HG03442 (cell line): ENCODE measurements at regions not wholly inside any gene's neighbourhood (a gene's known extent, or its start where the extent isn't known, plus 50 kb on each side); places are given as distances from the start of the nearest gene placed in this dataset.

ENCODE experiments used
- ATAC-seq: cut with Tn5 transposase; IDR thresholded peaks from one replicate; pipeline ENCODE4 v1.9.1; 2021; ENCODE audit warnings: mild to moderate bottlenecking, moderate library complexity; ENCODE audit not compliant: unreplicated experiment

DNA sequence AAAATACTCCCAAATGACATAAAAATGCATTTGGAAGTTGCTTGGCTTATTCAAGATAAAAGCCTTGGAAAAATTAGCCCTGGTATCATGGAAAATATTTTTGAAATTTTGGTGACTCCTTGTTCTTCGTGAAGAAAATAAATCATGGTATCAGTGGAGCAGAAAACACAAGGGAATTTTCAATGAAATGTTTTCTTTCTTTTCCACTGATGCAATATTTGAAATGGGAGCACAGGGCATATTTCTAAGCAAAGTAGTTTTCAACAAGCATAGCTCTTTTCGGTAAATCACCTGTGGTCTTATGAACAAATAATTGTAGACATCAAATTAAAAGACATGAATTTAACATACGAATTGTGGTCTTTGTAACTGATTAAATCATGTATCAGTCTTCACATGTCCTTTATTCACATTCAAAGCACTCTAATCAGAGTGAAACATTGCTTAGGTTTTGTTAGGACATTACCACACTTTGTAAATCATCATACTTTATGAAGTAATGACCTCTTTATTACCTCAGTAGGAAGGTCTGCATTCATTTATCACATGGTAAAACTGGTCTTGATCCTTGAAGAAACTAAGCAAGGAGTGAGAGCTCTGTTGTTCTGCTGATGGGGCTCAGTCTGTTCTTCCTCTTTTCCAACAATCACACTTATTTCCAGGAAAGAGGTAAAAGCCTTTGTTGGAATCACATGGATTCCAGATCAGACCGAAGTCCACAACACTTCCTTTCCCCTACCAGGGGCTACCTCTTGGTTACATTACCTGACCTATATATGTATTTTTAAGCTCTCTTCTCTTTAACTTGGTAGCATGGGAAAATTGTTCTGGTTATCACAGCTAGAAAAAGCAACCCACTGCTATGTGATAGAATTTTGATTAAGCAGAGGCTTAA is 413.5 kb upstream of the THBS1 start:
- no peak for ATAC-seq

GRCh38 chr15:39171944-39172368 is 408.9 kb upstream of the THBS1 start:
- ATAC-seq = no peak

DNA sequence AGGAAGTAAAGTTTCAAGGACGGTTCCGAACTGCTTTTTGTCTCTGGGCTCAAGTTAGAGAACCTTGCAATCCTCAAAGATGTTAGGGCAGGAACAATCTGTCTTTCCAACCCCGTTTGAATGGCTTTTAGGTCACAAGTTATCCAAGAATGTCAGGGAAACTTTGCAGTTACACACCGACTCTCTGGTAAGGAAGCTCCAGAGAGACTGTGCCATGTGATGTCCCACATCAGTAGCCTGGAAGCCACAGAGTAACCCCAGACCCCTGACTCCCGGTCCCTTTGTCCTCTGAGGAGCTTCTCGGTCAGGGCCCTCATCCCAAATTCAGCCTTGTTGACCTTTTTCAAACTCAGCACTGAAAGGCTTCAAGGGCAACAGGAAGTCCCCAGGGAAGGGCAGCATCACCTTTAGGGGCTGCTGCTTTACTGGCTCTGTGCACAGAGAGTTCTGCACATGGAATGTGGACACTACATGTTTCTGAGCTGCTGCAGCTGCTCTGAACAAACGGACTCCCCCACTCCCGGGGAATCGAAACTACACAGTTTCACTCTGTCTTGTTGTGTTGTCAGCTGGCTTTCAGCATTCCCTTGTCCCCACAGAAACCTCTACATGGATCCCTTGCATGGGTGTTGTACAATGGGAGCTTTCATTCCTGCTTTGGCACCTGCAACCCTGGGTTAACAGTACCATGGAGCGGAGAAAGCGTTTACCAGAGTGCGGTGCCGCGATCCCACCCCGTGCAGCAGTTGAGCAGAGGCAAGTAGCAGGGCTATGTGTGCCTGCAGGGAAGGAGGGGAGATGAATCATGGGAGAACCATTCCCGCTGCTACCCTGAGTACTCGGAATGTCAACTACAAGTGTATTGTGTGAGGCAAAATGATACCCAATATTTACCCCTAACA is 408.2 kb upstream of the THBS1 start:
- ATAC-seq = no peak

DNA sequence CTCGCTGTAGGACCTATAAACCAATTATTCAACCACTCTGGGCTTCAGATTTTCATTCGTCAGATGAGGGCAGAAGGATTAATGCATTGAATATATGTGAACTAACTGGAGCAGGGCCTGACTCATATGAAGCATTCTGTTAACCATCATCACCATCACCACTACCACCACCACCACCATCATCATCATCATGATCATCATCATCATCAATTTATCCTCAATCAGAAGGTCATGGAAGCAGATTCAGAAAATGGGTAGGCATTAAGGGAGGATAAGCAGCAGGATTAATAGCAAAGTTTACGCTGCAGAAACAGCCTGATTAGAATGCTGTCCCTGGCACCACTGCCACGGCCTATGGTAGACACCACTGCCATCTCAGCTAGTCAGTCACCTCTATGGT is 407.5 kb upstream of the THBS1 start:
- no peak for ATAC-seq

DNA sequence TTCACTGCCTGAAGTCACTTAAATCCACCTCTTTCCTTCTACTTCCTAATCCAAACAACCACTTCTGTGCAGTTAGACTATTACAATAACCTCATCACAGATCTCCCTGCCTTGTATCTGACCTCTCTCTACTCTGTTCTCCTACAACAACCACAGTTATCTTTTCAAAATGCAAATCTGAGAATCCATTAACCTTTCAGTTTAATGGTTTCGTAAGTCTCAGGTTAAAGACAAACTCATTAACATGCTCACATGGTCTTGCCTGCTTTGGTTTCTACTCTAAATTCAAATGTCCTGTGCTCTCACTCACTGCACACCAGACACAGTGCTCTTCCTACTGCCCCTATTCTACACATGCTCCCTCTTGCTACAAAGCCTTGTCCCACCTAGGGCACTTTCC is 406.5 kb upstream of the THBS1 start:
- ATAC-seq = no peak

DNA sequence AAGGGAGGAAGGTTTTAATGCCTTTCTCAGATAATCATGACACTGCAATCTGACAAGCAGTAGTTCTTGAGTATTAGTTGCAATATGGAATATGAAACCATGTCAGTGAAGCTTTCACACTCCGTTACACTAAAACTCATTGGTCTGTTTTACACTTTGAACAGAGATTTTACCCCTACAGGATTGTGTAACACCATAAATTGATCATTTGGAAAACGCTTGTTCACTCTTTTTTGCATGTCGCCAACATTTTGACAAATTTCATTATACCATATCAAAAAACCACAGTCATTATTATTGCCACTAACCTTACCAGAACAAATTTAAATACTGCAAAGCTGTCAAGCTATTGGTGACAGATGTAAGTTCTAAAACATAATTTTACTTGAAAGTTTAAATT is 404.8 kb upstream of the THBS1 start:
- no peak for ATAC-seq

DNA sequence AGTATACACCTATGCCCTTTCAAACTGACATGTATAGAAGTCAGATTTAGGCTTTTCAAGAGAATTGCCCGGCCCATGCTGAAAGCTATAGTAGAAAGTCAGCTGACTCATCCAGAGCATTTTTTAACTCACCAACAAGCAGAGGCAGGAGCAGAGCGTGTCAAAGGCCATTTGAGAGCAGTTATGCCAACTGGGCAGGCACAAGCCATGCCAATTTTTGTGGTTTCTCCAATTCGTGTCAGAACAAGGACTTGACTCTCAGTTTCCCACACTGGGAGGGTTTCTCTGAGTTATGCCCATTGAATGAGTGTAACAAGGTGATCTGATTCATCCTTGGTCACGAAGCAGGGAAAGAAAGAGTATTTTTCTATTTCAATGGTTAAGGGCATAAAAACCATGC is 403.3 kb upstream of the THBS1 start:
- no peak for ATAC-seq

DNA sequence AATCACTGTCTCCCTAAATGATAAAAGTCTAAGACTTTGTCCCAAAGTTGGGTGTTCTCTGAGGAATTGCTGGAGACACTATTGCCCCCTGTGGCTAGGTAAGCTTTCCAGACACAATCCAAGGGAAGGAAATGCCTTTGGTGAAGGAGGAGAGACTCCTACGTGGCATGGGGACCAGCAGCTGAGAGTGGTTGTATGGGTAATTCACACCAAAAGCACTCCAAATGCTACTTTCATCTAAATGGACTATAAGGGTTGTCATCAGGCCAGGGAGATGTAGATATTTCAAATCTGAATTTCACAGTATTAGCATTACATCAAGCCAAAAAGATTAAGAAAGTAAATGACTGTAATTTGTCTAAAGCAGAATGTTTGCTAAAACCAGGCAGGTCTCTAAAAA is 400.8 kb upstream of the THBS1 start:
- ATAC-seq = no peak

DNA sequence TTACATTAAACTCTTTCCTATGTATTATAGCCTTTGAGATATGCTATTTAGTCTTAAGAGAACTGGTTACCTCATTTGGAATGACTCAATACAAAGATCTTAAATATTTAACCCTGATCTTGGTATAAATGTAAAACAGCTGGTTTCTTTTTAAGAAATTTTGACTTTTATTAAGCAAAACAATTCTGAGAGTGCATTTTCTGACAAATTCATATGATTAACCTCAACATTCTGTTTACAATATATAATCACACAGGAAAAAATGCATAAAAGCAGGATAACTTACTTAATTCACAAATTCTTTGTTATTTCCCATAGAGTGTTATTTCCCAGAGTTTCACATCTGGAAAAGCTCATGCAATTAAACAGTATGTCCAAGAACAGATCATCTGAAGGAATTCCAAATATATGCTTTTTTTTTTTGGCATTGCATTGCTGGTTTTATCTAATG is 400.4 kb upstream of the THBS1 start:
- ATAC-seq = no peak

- ATAC-seq = no peak
Observed at GRCh38 chr15:39181056-39181747, 399.7 kb upstream of the THBS1 start.

DNA sequence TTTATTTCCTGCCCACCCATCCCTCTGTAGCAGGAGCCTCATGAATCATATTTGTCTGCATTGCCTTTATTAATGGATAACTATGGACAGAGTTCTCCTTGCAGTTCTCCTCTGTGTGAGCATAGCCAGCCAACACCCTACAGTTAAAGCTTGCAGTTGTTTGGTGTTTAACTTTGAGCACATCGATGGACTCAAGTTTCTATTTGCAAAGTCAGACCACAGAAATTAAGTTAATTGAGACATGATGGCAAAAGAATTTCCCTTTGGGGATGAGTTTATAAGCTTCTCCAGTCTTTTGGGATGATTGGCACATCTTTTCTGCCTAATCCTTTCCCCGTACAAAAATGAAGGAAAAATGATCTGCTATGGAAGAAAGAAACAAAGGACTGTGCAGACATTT is 398.9 kb upstream of the THBS1 start:
- no peak for ATAC-seq

DNA sequence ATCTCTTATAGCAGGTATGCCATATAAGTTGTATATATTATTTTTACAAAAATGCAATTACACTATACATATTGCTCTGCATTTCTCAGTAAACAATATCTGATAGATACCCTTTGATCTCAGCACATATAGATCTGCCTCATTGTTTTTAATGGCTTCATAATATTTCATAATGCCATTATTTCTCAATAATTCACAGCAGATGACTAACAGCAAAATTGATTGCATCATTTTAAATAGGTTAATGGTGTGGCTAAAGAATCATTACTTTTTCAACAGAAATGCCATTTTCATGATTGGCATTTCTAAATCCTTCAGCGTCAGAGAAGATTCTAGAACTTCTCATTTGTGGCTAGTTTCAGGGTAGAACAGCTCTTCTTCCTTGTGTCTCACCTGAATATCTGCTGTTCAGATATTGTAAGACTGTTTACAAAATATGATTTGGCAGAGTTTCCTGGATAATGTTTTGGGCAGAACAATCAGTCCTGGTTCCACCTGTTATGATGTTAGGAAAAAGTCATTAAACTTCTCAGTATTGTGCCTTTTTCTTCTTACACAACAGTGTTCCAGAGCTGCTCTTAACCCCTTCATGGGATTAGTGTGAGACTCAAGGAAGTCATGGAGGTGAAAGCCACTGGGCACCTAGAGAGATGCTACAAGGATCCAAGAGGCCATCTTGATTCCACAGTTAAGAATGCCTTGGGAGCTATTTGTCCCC is 397.6 kb upstream of the THBS1 start:
- no peak for ATAC-seq

DNA sequence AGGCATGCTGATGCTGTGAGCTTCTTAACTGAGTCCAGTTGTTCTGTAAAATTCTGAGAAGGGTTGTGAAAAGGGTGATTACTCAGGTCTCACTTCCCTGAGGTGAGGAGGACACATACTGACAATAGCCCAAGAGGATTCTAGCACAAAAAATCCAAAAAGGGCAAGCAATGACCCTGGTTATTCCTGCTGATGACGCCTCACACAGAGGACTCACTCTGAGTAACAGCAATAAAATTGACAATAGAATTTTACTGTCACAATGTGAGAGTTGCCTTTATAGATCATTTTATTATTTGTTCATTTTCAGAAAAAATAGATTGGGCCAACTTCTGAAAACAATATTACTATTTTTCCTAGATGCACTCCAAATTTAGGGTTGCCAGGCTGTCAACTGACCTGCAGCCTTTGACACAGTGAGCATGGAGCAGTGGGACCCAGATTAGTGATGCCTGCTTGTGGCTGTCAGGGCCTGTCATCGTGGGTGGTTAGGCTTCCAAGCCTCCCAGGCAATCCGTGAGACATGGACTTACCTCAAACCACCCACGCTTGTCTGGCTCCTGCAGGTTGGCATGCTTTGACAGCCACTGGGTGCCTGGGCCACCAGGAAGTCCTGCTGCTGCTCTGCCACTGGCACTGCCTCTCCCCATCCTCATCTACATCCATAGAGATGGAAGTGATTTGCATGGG is 396.0 kb upstream of the THBS1 start:
- ATAC-seq = no peak

DNA sequence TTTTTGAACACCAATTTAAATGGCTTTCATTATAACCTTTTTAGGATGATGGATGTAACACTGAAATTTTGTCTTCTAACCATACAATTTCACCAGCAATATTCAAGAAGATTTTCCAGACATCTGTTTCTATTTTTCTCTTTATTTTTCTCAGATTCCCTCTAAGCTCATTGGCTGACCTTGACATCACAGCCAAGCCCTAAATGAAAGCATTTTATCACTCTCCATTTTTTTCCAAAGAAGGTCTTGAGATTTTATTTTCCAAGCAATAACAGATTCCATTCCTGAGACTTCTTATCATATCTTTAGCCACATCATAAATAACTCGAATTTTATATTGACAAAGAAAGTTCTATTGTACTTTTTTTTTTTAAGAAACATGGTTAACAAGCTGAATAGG is 392.6 kb upstream of the THBS1 start:
- ATAC-seq = no peak

- no peak for ATAC-seq
Observed at GRCh38 chr15:39188930-39189329, 391.9 kb upstream of the THBS1 start.

DNA sequence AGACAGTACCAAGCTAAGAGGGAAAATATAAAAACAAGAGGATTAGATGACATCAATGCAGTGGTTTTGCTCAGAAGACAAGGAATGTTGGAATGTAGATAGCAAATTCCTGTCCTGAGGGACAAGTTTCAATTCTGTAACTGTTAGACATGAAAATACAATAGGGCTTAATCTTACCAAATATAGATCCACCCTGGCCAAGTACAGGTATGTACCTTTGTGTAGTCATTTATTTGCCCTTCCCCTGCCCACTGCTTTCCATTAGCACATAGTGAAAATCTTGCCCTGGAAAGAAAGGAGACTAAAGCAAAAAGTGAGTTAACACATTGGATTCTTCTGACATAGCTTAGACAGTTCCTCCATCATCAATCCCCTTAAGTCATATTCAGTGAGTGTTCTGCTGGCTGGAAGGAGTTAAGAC is 389.0 kb upstream of the THBS1 start:
- ATAC-seq = no peak

GRCh38 chr15:39192351-39192750 is 388.5 kb upstream of the THBS1 start:
- ATAC-seq = no peak

DNA sequence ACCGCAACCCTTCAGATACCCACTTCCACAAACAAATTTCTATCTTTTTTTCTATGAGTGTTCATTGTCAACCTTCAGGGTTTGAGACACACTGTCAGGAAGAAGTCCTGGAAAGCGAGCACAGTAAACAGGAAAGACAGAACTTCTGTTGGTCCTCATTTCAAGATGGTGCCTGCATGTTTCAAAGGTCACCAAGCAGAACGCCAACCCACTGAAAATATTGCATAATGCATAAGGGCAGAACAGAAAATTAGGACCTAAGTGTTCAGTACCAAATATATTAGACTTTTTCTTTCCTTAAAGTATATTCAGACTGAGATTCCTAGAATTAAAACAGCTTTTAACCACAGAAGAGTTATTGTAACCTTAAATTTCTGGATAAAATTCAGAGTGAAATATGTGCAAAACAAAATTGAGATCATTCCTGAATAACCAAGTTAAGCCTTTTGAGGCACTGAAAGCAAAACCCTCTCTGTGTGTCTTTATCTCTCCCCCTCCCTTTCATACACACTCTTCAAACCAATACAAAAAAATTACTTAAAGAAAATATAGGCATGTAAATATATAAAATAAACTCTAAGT is 387.8 kb upstream of the THBS1 start:
- no peak for ATAC-seq

DNA sequence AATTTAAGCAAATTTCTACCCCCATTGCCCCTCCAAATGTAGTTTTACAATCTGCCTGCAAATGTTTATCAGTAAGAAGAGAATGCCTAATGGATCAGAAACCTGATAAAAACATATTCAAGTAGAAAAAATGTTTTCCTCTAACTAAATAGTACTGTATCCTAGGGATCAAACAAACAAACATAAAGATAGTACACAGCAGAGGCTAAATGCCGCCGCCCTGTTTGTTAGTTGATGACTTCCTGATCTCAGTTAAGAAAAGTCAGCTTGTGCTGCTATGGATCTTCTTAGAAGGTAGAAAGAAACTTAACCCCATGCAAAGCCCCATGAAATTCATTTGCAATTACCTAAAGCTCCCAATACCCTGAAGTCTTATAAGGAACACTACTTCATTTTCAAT is 387.3 kb upstream of the THBS1 start:
- no peak for ATAC-seq
